ENCODE measurements at regions not wholly inside any gene's neighbourhood (a gene's known extent, or its start where the extent isn't known, plus 50 kb on each side); places are given as distances from the start of the nearest gene placed in this dataset.

GRCh38 chr1:184146202-184146601, 94.7 kb downstream of the TSEN15 start:
- CTCF ChIA-PET = no interaction called here
- H3K79me1 ChIP-seq (ENCODE audit: low read depth in 1 of 2, low read length in 2 of 2) = no peaks in the 10 kb centered on the region
- no TSS peak for BruUV-seq (replicated peaks)

More at GRCh38 chr1:184146202-184146601, 94.7 kb downstream of the TSEN15 start:
- no peak overlapping the region for H2BK20ac ChIP-seq (ENCODE audit: low read depth, low read length)
- POLR2A ChIA-PET (ENCODE audit: unreplicated experiment) = no interaction called here
- no peak overlapping the region for H2BK5ac ChIP-seq (ENCODE audit: low read depth, low read length, poor library complexity, severe bottlenecking)
- H3K27me3 ChIP-seq (ENCODE audit: control insufficient read depth, insufficient read depth, low read length) = peaks cover 10% of the 10 kb centered on the region
- H2AK5ac ChIP-seq (ENCODE audit: low read depth, low read length) = no peak overlapping the region
- H4K20me1 ChIP-seq (ENCODE audit: insufficient read depth, low read length) = no peaks in the 10 kb centered on the region
- dilution Hi-C loops (cut with HindIII; ENCODE audit: low sequenced_read_pairs, unreplicated experiment) = no loop called here
- H3K23ac ChIP-seq (ENCODE audit: low read depth, low read length) = no peak overlapping the region
- no peak overlapping the region for H3K27ac ChIP-seq (ENCODE audit: insufficient read depth, low read length)
- no CpG with 5 or more reads among the region's 4 CpGs for WGBS, 2 experiments (ENCODE audit: extremely low coverage in 2 of 2, insufficient read length in 1 of 2)
- no peak overlapping the region for H3K4me2 ChIP-seq (ENCODE audit: low read depth, low read length)
- no peak overlapping the region for H2AK9ac ChIP-seq (replicated peaks; ENCODE audit: low read depth, low read length, poor library complexity)
- TF ChIP-seq SMC3 (IDR thresholded peaks at IDR 0.05; ENCODE audit: low read depth, low read length) (no peak), MXI1 (IDR thresholded peaks at IDR 0.05; ENCODE audit: borderline replicate concordance, low read depth, low read length) (no peak), RCOR1 (IDR thresholded peaks at IDR 0.05; ENCODE audit: insufficient replicate concordance, low read length) (no peak), POLR2A (IDR thresholded peaks at IDR 0.05; ENCODE audit: low read depth, low read length) (no peak), FOS (IDR thresholded peaks at IDR 0.05; ENCODE audit: low read depth, low read length) (no peak), USF2 (IDR thresholded peaks at IDR 0.05; ENCODE audit: low read depth, low read length) (no peak)
- no peak overlapping the region for H2BK15ac ChIP-seq (ENCODE audit: low read depth, low read length)
- H4K91ac ChIP-seq (ENCODE audit: insufficient read depth, low read depth, low read length) = no peak overlapping the region
- H3K4me3 ChIP-seq (ENCODE audit: insufficient read depth, low read depth, low read length) = no peak overlapping the region
- H3K36me3 ChIP-seq (ENCODE audit: control insufficient read depth, insufficient read depth, low read length) = no peaks in the 10 kb centered on the region
- H2BK120ac ChIP-seq (ENCODE audit: low read depth, low read length) = no peak overlapping the region
- no peak overlapping the region for H3K18ac ChIP-seq (ENCODE audit: low read depth, low read length)
- H3K9me1 ChIP-seq (ENCODE audit: insufficient read depth, low read length) = 0 out of 2 replicates have a peak, but pooled peaks cover 2% of the 10 kb centered on the region
- no peak overlapping the region for H4K5ac ChIP-seq (ENCODE audit: low read depth, low read length)
- H3K56ac ChIP-seq (ENCODE audit: extremely low read depth, insufficient read depth, low read length) = no peak overlapping the region
- no peak for ATAC-seq (ENCODE audit: low read depth)
- H3K4me1 ChIP-seq (ENCODE audit: control insufficient read depth, insufficient read depth, low read length) = no peaks in the 10 kb centered on the region
- H4K8ac ChIP-seq (ENCODE audit: low read depth in 2 of 2, low read length in 2 of 2) = no peak overlapping the region
- H3K9me3 ChIP-seq (ENCODE audit: control insufficient read depth, insufficient read depth, low read length) = peaks cover 2% of the 10 kb centered on the region
- DNase-seq = no peak
- H2AFZ ChIP-seq (replicated peaks; ENCODE audit: low read length, poor library complexity) = no peak overlapping the region
- no peak overlapping the region for H3K9ac ChIP-seq (ENCODE audit: low read depth, low read length)
- in situ Hi-C loops (cut with MboI; ENCODE audit: low sequenced_read_pairs) = no loop called here
- H3K14ac ChIP-seq (replicated peaks; ENCODE audit: low read depth, low read length) = no peak overlapping the region
- no peak overlapping the region for H3K4ac ChIP-seq (ENCODE audit: low read depth, low read length)
- intact Hi-C loops (cut with micrococcal nuclease) = no loop called here
